T-helper 1 cell treated with Interleukin-12 subunit alpha and Interleukin-12 subunit beta and Interleukin-4 antibody, amounts not matched to agents 30 μg/mL and 1 μg/mL, for 36 hours (primary cell): ENCODE measurements at regions not wholly inside any gene's neighbourhood (a gene's known extent, or its start where the extent isn't known, plus 50 kb on each side); places are given as distances from the start of the nearest gene placed in this dataset.
"Not testable (repeated sequence)": the region's sequence is repeated elsewhere in the genome, so short reads cannot be mapped to it uniquely, and the experiment has no call there.

Experiments used
- H3K27ac Mint-ChIP-seq: one replicate; pipeline ENCODE4 v1.8.0; 2021; ENCODE audit warnings: mild to moderate bottlenecking, mixed read lengths
- H3K27me3 Mint-ChIP-seq: one replicate; pipeline ENCODE4 v1.8.0; 2021; ENCODE audit warnings: low read depth, mixed read lengths
- H3K36me3 Mint-ChIP-seq: one replicate; pipeline ENCODE4 v1.8.0; 2021; ENCODE audit warnings: low read depth, mixed read lengths
- H3K4me1 Mint-ChIP-seq: one replicate; pipeline ENCODE4 v1.8.0; 2021; ENCODE audit warnings: low read depth, mixed read lengths
- H3K4me3 Mint-ChIP-seq: one replicate; pipeline ENCODE4 v1.8.0; 2021; ENCODE audit warnings: mild to moderate bottlenecking, moderate library complexity, mixed read lengths
- H3K9me3 Mint-ChIP-seq: one replicate; pipeline ENCODE4 v1.8.0; 2021; ENCODE audit warnings: mixed read lengths

DNA sequence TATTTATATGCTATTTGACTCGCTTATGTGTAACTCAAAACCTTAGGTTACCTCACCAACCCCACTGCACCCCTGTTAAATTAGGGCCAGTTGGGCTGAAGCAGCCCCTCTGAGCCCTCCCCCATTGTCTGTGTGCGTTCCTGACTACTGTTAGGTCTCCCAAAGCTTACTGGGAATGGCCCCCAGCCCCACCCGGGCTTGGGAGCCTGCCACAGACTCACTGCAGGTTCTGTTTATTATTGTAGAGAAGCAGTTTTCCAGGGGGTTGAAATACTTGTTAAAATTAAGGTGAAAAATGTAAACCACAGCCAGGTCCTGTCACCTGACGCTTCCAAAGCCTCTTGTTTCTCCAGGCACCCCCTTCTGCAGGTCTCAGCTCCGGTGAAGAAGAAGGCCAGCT, 151.7 kb downstream of the FOXL1 start:
- Mint-ChIP-seq H3K36me3 (no peaks in the 10 kb centered on the region), H3K27ac (no peak overlapping the region), H3K4me1 (no peaks in the 10 kb centered on the region), H3K9me3 (no peaks in the 10 kb centered on the region), H3K4me3 (no peak overlapping the region), H3K27me3 (peaks cover 53% of the 10 kb centered on the region)

DNA sequence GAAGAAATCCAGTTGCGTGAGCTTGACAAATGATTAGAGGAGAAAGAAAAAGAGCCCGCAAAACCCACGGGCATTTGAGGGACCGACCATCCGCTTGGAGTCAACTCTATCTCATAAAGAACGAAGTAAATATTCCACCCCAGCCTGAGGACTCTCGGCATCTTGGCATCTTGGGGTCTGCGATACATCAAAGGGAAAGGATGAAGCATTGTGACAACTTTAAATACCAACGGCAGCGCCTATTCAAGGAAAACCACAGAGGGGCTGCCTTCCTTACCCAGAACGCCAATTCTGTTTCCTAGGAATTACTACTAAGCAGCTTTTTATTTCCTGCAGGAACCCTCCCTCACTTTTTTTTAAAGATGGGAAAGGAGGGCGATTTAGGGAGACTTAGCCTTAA, 152.2 kb downstream of the FOXL1 start:
- Mint-ChIP-seq H3K27ac (no peak overlapping the region), H3K9me3 (no peaks in the 10 kb centered on the region), H3K4me3 (no peak overlapping the region), H3K36me3 (no peaks in the 10 kb centered on the region), H3K27me3 (peaks cover 48% of the 10 kb centered on the region), H3K4me1 (no peaks in the 10 kb centered on the region)

GRCh38 chr16:86732621-86733295, 154.4 kb downstream of the FOXL1 start:
- Mint-ChIP-seq H3K27ac (no peak overlapping the region), H3K4me3 (no peak overlapping the region), H3K36me3 (no peaks in the 10 kb centered on the region), H3K9me3 (no peaks in the 10 kb centered on the region), H3K27me3 (peaks cover 47% of the 10 kb centered on the region), H3K4me1 (no peaks in the 10 kb centered on the region)

DNA sequence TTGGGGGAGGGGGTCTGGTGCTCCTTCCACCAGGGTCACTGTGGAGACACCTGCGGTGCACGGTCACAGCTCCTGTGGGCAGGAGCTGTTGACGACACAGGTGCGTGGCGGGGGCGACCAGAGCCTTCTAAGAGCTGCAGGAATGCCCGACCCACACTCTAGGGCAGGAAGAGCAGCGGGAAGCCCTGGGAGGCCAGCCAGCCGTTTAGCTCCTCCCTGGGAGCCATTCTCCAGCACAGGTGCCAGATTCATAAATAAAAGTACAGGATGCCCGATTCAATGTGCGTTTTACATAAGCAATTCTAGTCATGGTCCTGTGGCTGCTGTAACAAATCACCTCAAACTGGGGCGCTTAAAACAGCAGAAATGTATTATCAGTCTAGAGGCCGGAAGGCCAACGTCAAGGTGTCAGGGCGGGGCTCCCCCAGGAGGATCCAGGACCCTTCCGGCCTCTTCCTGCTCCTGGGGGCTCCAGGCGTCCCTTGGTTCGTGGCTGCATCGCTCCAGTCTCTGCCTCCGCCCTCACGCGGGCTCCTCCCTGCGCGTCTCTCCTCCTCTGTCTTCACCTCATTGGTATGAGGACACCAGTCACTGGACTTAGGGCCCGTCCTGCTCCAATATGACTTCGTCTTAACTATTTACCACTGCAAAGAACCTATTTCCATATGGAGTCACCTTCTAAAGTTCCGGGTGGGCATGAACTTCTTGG, 155.4 kb downstream of the FOXL1 start:
- H3K36me3 Mint-ChIP-seq = no peaks in the 10 kb centered on the region
- H3K27me3 Mint-ChIP-seq = peaks cover 47% of the 10 kb centered on the region
- H3K27ac Mint-ChIP-seq = no peak overlapping the region
- no peaks in the 10 kb centered on the region for H3K9me3 Mint-ChIP-seq
- no peak overlapping the region for H3K4me3 Mint-ChIP-seq
- no peaks in the 10 kb centered on the region for H3K4me1 Mint-ChIP-seq

DNA sequence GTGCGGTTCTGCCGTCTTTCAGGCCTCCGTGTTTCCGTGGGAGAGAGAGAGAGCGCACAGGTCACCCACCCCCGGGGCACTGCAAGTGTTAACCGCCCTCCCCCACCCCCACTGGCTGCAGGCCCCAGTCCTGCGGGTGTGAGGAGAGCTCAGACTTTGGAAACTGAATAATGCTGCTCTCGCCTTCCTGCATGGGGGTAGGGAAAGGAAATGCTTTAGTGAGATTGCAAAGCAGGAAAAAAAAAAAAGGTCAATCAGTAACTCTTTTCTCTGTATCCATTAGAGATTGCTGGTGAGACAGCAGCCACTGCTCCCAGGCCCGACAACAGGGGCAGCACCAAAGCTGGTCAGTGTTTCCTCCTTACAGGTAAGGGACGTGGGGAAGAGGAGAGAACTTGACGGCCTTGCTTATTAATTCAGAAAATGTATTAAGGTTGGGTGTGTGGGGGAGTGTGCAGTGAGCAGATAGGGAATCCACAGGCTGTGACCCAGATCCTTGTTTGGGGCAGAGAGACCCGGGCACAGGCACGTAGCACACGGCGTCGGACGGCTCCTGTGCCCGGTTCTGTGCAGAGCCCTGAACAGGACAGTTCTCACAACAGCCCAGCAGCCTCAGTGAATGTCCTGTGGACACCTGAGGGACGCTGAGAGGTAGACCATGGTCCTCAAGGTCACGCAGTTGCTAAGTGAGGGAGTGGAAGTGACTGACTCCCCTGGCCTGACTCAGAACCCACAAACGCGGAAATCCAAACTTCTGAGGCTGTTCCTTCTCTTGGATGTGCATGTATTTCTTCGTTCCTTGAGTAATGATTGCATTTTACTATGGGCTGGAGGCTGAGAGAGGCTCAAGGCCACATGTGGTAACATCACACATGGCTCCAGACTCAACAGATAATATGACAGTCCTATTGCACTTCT, 156.5 kb downstream of the FOXL1 start:
- Mint-ChIP-seq H3K27ac (no peak overlapping the region), H3K4me1 (peaks cover under 1% of the 10 kb centered on the region), H3K9me3 (no peaks in the 10 kb centered on the region), H3K27me3 (peaks cover 52% of the 10 kb centered on the region), H3K36me3 (no peaks in the 10 kb centered on the region), H3K4me3 (no peak overlapping the region)

GRCh38 chr16:86735727-86736126, 157.4 kb downstream of the FOXL1 start:
- peaks cover 5% of the 10 kb centered on the region for H3K4me1 Mint-ChIP-seq
- no peak overlapping the region for H3K27ac Mint-ChIP-seq
- H3K9me3 Mint-ChIP-seq = no peaks in the 10 kb centered on the region
- no peak overlapping the region for H3K4me3 Mint-ChIP-seq
- H3K36me3 Mint-ChIP-seq = no peaks in the 10 kb centered on the region
- H3K27me3 Mint-ChIP-seq = peaks cover 48% of the 10 kb centered on the region

GRCh38 chr16:86736502-86736901, 158.2 kb downstream of the FOXL1 start:
- H3K27me3 Mint-ChIP-seq = peaks cover 47% of the 10 kb centered on the region
- H3K27ac Mint-ChIP-seq = no peak overlapping the region
- no peaks in the 10 kb centered on the region for H3K36me3 Mint-ChIP-seq
- H3K9me3 Mint-ChIP-seq = no peaks in the 10 kb centered on the region
- H3K4me1 Mint-ChIP-seq = peaks cover 12% of the 10 kb centered on the region
- H3K4me3 Mint-ChIP-seq = no peak overlapping the region

DNA sequence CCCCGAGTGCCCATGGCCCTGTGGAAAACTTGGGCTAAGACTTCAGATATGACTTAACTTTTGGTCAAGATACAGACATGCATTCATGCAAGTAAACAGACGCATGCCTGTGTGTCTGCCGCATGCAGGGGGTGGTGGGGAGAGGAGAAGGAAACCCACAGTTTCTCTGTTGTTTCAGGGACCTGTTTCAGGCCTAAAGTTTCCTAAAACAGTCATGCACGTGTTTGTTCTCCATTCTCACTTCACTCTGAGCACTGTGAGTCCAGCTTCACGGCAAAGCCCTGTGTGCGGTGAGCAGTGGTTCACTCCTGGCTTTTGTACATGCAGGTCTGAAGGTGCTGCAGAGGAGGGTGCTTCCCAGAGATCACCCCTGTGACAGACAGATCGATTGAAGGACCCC, 158.7 kb downstream of the FOXL1 start:
- no peak overlapping the region for H3K4me3 Mint-ChIP-seq
- no peaks in the 10 kb centered on the region for H3K9me3 Mint-ChIP-seq
- peaks cover 16% of the 10 kb centered on the region for H3K4me1 Mint-ChIP-seq
- H3K27ac Mint-ChIP-seq = no peak overlapping the region
- no peaks in the 10 kb centered on the region for H3K36me3 Mint-ChIP-seq
- H3K27me3 Mint-ChIP-seq = peaks cover 47% of the 10 kb centered on the region

GRCh38 chr16:86738322-86738721, 160.0 kb downstream of the FOXL1 start:
- Mint-ChIP-seq H3K27me3 (peaks cover 41% of the 10 kb centered on the region), H3K4me1 (peaks cover 16% of the 10 kb centered on the region)
- not testable (repeated sequence) for H3K4me3 Mint-ChIP-seq, H3K27ac Mint-ChIP-seq, H3K9me3 Mint-ChIP-seq, H3K36me3 Mint-ChIP-seq

DNA sequence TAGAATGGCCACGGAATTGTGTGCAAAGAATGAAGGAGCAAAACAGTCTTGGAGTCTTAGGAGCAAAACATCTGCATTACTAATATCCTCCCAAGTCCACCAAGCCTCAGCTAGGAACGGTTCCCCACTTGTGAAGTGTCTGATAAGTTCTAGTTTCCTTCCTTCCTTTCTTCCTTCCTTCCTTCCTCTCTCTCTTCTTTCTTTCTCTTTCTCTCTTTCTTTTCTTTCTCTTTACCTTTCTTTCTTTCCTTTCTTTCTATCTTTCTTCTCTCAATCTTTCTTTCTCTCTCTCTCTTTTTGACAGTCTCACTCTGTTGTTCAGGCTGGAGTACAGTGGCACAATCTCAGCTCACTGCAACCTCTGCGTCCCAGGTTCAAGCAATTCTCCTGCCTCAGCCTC, 160.8 kb downstream of the FOXL1 start:
- H3K36me3 Mint-ChIP-seq = no peaks in the 10 kb centered on the region
- H3K27me3 Mint-ChIP-seq = peaks cover 36% of the 10 kb centered on the region
- no peaks in the 10 kb centered on the region for H3K9me3 Mint-ChIP-seq
- H3K27ac Mint-ChIP-seq = no peak overlapping the region
- H3K4me1 Mint-ChIP-seq = peaks cover 16% of the 10 kb centered on the region
- no peak overlapping the region for H3K4me3 Mint-ChIP-seq

GRCh38 chr16:86739808-86740207, 161.5 kb downstream of the FOXL1 start:
- Mint-ChIP-seq H3K4me3 (peak overlapping the region; percentile 24), H3K36me3 (no peaks in the 10 kb centered on the region), H3K27me3 (peaks cover 31% of the 10 kb centered on the region), H3K9me3 (no peaks in the 10 kb centered on the region), H3K27ac (no peak overlapping the region), H3K4me1 (peaks cover 16% of the 10 kb centered on the region)

DNA sequence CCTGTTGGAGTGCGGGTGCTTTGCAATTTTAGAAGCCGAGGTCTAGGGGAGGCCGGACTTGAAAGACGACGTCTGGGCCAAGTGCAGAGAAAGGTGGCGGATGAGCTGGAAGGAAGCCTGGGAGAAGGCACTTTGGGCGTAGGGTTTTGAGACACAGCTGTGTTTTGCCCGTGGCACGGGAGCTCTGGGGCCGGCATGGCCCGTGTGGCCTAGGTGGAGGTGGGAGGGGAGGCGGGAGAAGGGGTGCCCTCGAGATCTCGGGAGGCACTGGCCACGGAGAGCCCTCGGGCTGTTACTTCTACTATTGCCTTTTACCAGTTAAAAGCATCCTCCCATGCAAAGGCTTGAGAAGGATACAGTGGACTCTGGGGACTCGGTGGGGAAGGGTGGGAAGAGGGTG, 161.9 kb downstream of the FOXL1 start:
- H3K27ac Mint-ChIP-seq = no peak overlapping the region
- peaks cover 16% of the 10 kb centered on the region for H3K4me1 Mint-ChIP-seq
- H3K9me3 Mint-ChIP-seq = no peaks in the 10 kb centered on the region
- H3K36me3 Mint-ChIP-seq = no peaks in the 10 kb centered on the region
- peak overlapping the region; percentile 24 for H3K4me3 Mint-ChIP-seq
- peaks cover 31% of the 10 kb centered on the region for H3K27me3 Mint-ChIP-seq

GRCh38 chr16:86740906-86741799, 162.8 kb downstream of the FOXL1 start:
- no peak overlapping the region for H3K27ac Mint-ChIP-seq
- no peaks in the 10 kb centered on the region for H3K9me3 Mint-ChIP-seq
- peaks cover 31% of the 10 kb centered on the region for H3K27me3 Mint-ChIP-seq
- H3K36me3 Mint-ChIP-seq = no peaks in the 10 kb centered on the region
- H3K4me1 Mint-ChIP-seq = peaks cover 16% of the 10 kb centered on the region
- H3K4me3 Mint-ChIP-seq = peak overlapping the region; percentile 73

DNA sequence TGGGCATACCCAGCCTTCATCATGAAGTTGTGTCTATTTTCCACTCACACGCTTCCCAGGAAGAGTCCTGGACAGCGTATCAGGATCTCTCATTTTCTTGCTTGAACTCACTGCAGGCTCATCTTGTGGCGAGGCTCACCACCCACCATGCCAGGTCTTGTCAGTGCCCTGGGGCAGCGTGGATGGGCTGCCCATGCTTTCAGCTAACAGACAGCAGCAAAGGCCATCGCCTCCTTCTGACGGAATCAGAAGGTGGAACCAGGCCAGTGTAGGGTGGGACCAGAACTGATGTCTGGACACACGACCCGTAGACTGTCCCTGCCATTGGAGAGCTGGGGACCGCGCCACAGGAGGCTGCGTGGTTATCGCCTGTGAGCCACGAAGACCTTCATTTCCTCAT, 169.4 kb downstream of the FOXL1 start:
- Mint-ChIP-seq H3K4me3 (no peak overlapping the region), H3K27ac (no peak overlapping the region), H3K27me3 (peaks cover 4% of the 10 kb centered on the region), H3K4me1 (no peaks in the 10 kb centered on the region), H3K9me3 (no peaks in the 10 kb centered on the region), H3K36me3 (no peaks in the 10 kb centered on the region)
